ENCODE measurements at regions not wholly inside any gene's neighbourhood (a gene's known extent, or its start where the extent isn't known, plus 50 kb on each side); places are given as distances from the start of the nearest gene placed in this dataset.

DNA sequence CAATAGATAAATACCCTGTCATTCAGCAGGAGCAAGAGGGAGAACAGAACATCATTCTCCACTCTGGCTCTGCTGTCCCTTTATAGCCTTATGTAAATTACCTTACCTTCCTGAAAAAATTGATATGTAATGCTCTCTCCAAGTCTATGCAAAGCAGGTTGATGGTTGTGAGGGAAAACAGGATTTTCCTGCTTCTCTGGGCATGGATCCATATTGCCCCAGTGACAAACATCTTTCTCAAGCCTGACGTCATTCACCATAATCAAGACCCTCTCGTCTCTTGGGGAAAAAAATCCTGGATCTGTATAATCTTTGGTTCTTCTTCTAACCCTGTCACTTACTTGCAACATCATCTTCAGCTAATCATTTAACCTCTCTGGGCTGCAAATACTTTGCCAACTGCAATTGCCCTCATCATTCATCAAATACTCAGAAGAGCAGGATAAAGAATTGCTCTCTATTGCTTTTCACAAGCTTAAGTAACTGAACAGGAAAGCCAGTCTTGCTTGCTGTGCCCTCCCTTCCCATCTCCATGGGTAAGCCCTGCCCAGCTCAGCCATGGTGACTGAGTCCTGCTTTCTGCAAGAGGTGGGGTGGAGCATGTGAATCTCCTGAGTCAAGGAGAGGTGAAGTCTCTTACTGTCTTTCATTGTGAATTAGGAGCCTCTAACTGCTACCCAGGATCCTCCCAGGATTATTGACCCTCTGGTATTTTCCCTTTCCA lies 123.7 kb upstream of the KLF7 start:
- TF ChIP-seq POLR2AphosphoS5 (IDR thresholded peaks at IDR 0.05; ENCODE audit: low read length) (no peak), MXI1 (IDR thresholded peaks at IDR 0.05; ENCODE audit: low read depth, low read length) (no peak), TCF12 (IDR thresholded peaks at IDR 0.05; ENCODE audit: low read depth, low read length) (no peak), EZH2 (IDR thresholded peaks at IDR 0.05; ENCODE audit: borderline replicate concordance, control insufficient read depth, low read depth, low read length) (no peak), TARDBP (IDR thresholded peaks at IDR 0.05; ENCODE audit: borderline replicate concordance) (no peak), CTCF (IDR thresholded peaks at IDR 0.05 in 2 of 3, conservative IDR thresholded peaks at IDR 0.05 in 1 of 3; ENCODE audit: control insufficient read depth in 2 of 3, extremely low read depth in 1 of 3, insufficient read depth in 1 of 3, low read depth in 3 of 3, low read length in 3 of 3) (no peak), EGR1 (IDR thresholded peaks at IDR 0.05; ENCODE audit: borderline replicate concordance in 1 of 2, low read depth in 2 of 2, low read length in 2 of 2) (no peak), JUNB (IDR thresholded peaks at IDR 0.05) (no peak), BHLHE40 (IDR thresholded peaks at IDR 0.05; ENCODE audit: borderline replicate concordance in 1 of 2, low read depth in 2 of 2, low read length in 1 of 2) (no peak), CEBPB (IDR thresholded peaks at IDR 0.05; ENCODE audit: borderline replicate concordance in 1 of 2, low read depth in 2 of 2, low read length in 2 of 2) (no peak), REST (IDR thresholded peaks at IDR 0.05; ENCODE audit: low read depth, low read length) (no peak), POLR2A (IDR thresholded peaks at IDR 0.05; ENCODE audit: low read depth, low read length) (no peak)
- TF ChIP-seq, protein P1, sequence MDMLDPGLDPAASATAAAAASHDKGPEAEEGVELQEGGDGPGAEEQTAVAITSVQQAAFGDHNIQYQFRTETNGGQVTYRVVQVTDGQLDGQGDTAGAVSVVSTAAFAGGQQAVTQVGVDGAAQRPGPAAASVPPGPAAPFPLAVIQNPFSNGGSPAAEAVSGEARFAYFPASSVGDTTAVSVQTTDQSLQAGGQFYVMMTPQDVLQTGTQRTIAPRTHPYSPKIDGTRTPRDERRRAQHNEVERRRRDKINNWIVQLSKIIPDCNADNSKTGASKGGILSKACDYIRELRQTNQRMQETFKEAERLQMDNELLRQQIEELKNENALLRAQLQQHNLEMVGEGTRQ (IDR thresholded peaks at IDR 0.05; ENCODE audit: borderline replicate concordance, low read depth, low read length): no peak
- TF ChIP-seq, protein P2, sequence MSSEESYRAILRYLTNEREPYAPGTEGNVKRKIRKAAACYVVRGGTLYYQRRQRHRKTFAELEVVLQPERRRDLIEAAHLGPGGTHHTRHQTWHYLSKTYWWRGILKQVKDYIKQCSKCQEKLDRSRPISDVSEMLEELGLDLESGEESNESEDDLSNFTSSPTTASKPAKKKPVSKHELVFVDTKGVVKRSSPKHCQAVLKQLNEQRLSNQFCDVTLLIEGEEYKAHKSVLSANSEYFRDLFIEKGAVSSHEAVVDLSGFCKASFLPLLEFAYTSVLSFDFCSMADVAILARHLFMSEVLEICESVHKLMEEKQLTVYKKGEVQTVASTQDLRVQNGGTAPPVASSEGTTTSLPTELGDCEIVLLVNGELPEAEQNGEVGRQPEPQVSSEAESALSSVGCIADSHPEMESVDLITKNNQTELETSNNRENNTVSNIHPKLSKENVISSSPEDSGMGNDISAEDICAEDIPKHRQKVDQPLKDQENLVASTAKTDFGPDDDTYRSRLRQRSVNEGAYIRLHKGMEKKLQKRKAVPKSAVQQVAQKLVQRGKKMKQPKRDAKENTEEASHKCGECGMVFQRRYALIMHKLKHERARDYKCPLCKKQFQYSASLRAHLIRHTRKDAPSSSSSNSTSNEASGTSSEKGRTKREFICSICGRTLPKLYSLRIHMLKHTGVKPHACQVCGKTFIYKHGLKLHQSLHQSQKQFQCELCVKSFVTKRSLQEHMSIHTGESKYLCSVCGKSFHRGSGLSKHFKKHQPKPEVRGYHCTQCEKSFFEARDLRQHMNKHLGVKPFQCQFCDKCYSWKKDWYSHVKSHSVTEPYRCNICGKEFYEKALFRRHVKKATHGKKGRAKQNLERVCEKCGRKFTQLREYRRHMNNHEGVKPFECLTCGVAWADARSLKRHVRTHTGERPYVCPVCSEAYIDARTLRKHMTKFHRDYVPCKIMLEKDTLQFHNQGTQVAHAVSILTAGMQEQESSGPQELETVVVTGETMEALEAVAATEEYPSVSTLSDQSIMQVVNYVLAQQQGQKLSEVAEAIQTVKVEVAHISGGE (CRISPR knock-in tag; IDR thresholded peaks at IDR 0.05): no peak

All from GM12878 (cell line).